A549 (cell line): ENCODE measurements at regions not wholly inside any gene's neighbourhood (a gene's known extent, or its start where the extent isn't known, plus 50 kb on each side); places are given as distances from the start of the nearest gene placed in this dataset.
"Not testable (repeated sequence)": the region's sequence is repeated elsewhere in the genome, so short reads cannot be mapped to it uniquely, and the experiment has no call there.

Experiments used
- CEBPB ChIP-seq, 2 experiments: fragments of >200 bp in 1 of 2; sonication (Bioruptor Twin) in 1 of 2; formaldehyde crosslinking in 1 of 2; IDR thresholded peaks; 2 replicates each; pipeline ENCODE4 v1.6.1; 2012 to 2016
- CTCF ChIP-seq: fragments of >200 bp; sonication (Bioruptor Twin); formaldehyde crosslinking; IDR thresholded peaks from 3 replicates; pipeline ENCODE4 v1.5.1; 2016
- EP300 ChIP-seq, 2 experiments: fragments of >200 bp; sonication (Bioruptor Twin); formaldehyde crosslinking; IDR thresholded peaks; 2 replicates in 1 of 2; 3 replicates in 1 of 2; pipeline ENCODE4 v1.6.1; 2016 to 2017
- FOXS1 ChIP-seq: fragments of 250-450 bp; sonication (Bioruptor Pico); IDR thresholded peaks from 2 replicates; pipeline ENCODE4 v1.5.0; 2020; ENCODE audit warnings: mild to moderate bottlenecking, moderate library complexity
- HOXB5 ChIP-seq: fragments of 250-450 bp; sonication (Bioruptor Pico); IDR thresholded peaks from 2 replicates; pipeline ENCODE4 v1.5.0; 2020; ENCODE audit warnings: mild to moderate bottlenecking, moderate library complexity
- JUN ChIP-seq, 2 experiments: fragments of >200 bp; sonication (Bioruptor Twin); formaldehyde crosslinking; IDR thresholded peaks; 2 replicates in 1 of 2; 3 replicates in 1 of 2; pipeline ENCODE4 v1.6.1; 2016 to 2017
- MAX ChIP-seq: IDR thresholded peaks from 2 replicates; pipeline ENCODE4 v1.6.1; 2012
- POLR2A ChIP-seq: IDR thresholded peaks from 2 replicates; pipeline ENCODE4 v1.6.1; 2012; ENCODE audit warnings: mild to moderate bottlenecking, low read length
- RFX5 ChIP-seq: fragments of 450-650 bp; IDR thresholded peaks from 2 replicates; pipeline ENCODE4 v1.7.1; 2014; ENCODE audit warnings: antibody characterized with exemption, mild to moderate bottlenecking, moderate library complexity

GRCh38 chr1:232569554-232569921 lies 60.4 kb downstream of the SIPA1L2 start:
- not testable (repeated sequence) for TF ChIP-seq CEBPB (IDR thresholded peaks at IDR 0.05); MAX; RFX5; FOXS1 (CRISPR knock-in tag); EP300 (IDR thresholded peaks at IDR 0.05); JUN (IDR thresholded peaks at IDR 0.05); CTCF; HOXB5 (CRISPR knock-in tag); POLR2A
